ENCODE measurements at regions not wholly inside any gene's neighbourhood (a gene's known extent, or its start where the extent isn't known, plus 50 kb on each side); places are given as distances from the start of the nearest gene placed in this dataset.
"Not testable (repeated sequence)": the region's sequence is repeated elsewhere in the genome, so short reads cannot be mapped to it uniquely, and the experiment has no call there.

GRCh38 chr14:106268013-106268727, 741.8 kb downstream of the TMEM121 start:
- FAIRE-seq (no peak), DNase-seq (ENCODE audit: low spot score) (no peak)

- DNase-seq (ENCODE audit: low spot score): no peak
- FAIRE-seq: no peak
Observed at GRCh38 chr14:106269029-106269428, 742.6 kb downstream of the TMEM121 start.

GRCh38 chr14:106269451-106270204, 743.2 kb downstream of the TMEM121 start:
- FAIRE-seq: no peak
- DNase-seq (ENCODE audit: low spot score): no peak

GRCh38 chr14:106270476-106271121, 744.2 kb downstream of the TMEM121 start:
- DNase-seq (ENCODE audit: low spot score); FAIRE-seq: not testable (repeated sequence)

- FAIRE-seq (no peak), DNase-seq (ENCODE audit: low spot score) (no peak)
Observed at GRCh38 chr14:106276326-106277267, 750.2 kb downstream of the TMEM121 start.

- no peak for FAIRE-seq
- DNase-seq (ENCODE audit: low spot score): no peak
Observed at GRCh38 chr14:106277503-106277902, 751.1 kb downstream of the TMEM121 start.

GRCh38 chr14:106280876-106281275, 754.5 kb downstream of the TMEM121 start:
- no peak for FAIRE-seq
- no peak for DNase-seq (ENCODE audit: low spot score)

- FAIRE-seq (no peak), DNase-seq (ENCODE audit: low spot score) (peak; percentile 72)
Observed at GRCh38 chr14:106286697-106287290, 760.4 kb downstream of the TMEM121 start.

GRCh38 chr14:106287506-106287905, 761.1 kb downstream of the TMEM121 start:
- FAIRE-seq: no peak
- DNase-seq (ENCODE audit: low spot score): peak; percentile 8

- FAIRE-seq (no peak), DNase-seq (ENCODE audit: low spot score) (no peak)
Observed at GRCh38 chr14:106291626-106292025, 765.2 kb downstream of the TMEM121 start.

GRCh38 chr14:106294324-106294723, 767.9 kb downstream of the TMEM121 start:
- FAIRE-seq: no peak

GRCh38 chr14:106300951-106301510, 774.6 kb downstream of the TMEM121 start:
- not testable (repeated sequence) for DNase-seq (ENCODE audit: low spot score); FAIRE-seq

More at GRCh38 chr14:106294324-106294723, 767.9 kb downstream of the TMEM121 start:
- DNase-seq (ENCODE audit: low spot score): no peak

- DNase-seq (ENCODE audit: low spot score); FAIRE-seq: not testable (repeated sequence)
Observed at GRCh38 chr14:106301609-106302008, 775.2 kb downstream of the TMEM121 start.

GRCh38 chr14:106302661-106303060, 776.3 kb downstream of the TMEM121 start:
- DNase-seq (ENCODE audit: low spot score): no peak
- FAIRE-seq: no peak

GRCh38 chr14:106304271-106304670, 777.9 kb downstream of the TMEM121 start:
- FAIRE-seq: no peak
- DNase-seq (ENCODE audit: low spot score): no peak

- DNase-seq (ENCODE audit: low spot score) (no peak), FAIRE-seq (no peak)
Observed at GRCh38 chr14:106308839-106309389, 782.5 kb downstream of the TMEM121 start.

- no peak for FAIRE-seq
- no peak for DNase-seq (ENCODE audit: low spot score)
Observed at GRCh38 chr14:106309423-106309822, 783.0 kb downstream of the TMEM121 start.

GRCh38 chr14:106315436-106315835, 789.1 kb downstream of the TMEM121 start:
- DNase-seq (ENCODE audit: low spot score): no peak
- FAIRE-seq: no peak

- DNase-seq (ENCODE audit: low spot score) (no peak), FAIRE-seq (no peak)
Observed at GRCh38 chr14:106317593-106317992, 791.2 kb downstream of the TMEM121 start.

GRCh38 chr14:106318700-106319099, 792.3 kb downstream of the TMEM121 start:
- DNase-seq (ENCODE audit: low spot score): no peak

More at GRCh38 chr14:106318700-106319099, 792.3 kb downstream of the TMEM121 start:
- FAIRE-seq: no peak

Data from urothelium cell line (cell line).